ENCODE measurements at regions not wholly inside any gene's neighbourhood (a gene's known extent, or its start where the extent isn't known, plus 50 kb on each side); places are given as distances from the start of the nearest gene placed in this dataset.
"Not testable (repeated sequence)": the region's sequence is repeated elsewhere in the genome, so short reads cannot be mapped to it uniquely, and the experiment has no call there.

GRCh38 chrX:3181846-3182245, 140.6 kb downstream of the ARSF start:
- Mint-ChIP-seq H3K4me1 (no peaks in the 10 kb centered on the region), H3K27me3 (peaks cover 4% of the 10 kb centered on the region), H3K9me3 (peaks cover 0 to 4% (median 0%) of the 10 kb centered on the region in 7 donors), H3K36me3 (no peaks in the 10 kb centered on the region), H3K4me3 (no peak overlapping the region), H3K27ac (no peak overlapping the region)
- Histone ChIP-seq H3K4me1 (ENCODE audit: control insufficient read depth, insufficient read depth, low read length, poor library complexity, severe bottlenecking) (no peaks in the 10 kb centered on the region), H3K36me3 (ENCODE audit: control insufficient read depth, insufficient read depth, low read length) (no peaks in the 10 kb centered on the region), H3K4me3 (ENCODE audit: low read depth, low read length) (no peak overlapping the region), H3K27me3 (ENCODE audit: control insufficient read depth, insufficient read depth, low read length) (no peaks in the 10 kb centered on the region), H3K27ac (ENCODE audit: insufficient read depth, low read length, poor library complexity, severe bottlenecking) (no peak overlapping the region), H3K9me3 (ENCODE audit: control insufficient read depth in 2 of 2, low read length in 2 of 2) (no peaks in the 10 kb centered on the region)
- ATAC-seq (ENCODE audit: low read depth in 2 of 2) (no peak), DNase-seq (no peak)

- DNase-seq (no peak), ATAC-seq (ENCODE audit: low read depth in 2 of 2) (no peak)
- H3K27ac Mint-ChIP-seq = no peak overlapping the region
- H3K27me3 Mint-ChIP-seq = peaks cover 4% of the 10 kb centered on the region
- Histone ChIP-seq H3K4me3 (ENCODE audit: low read depth, low read length) (no peak overlapping the region), H3K36me3 (ENCODE audit: control insufficient read depth, insufficient read depth, low read length) (no peaks in the 10 kb centered on the region), H3K27me3 (ENCODE audit: control insufficient read depth, insufficient read depth, low read length) (no peaks in the 10 kb centered on the region), H3K9me3 (ENCODE audit: control insufficient read depth in 2 of 2, low read length in 2 of 2) (no peaks in the 10 kb centered on the region), H3K4me1 (ENCODE audit: control insufficient read depth, insufficient read depth, low read length, poor library complexity, severe bottlenecking) (no peaks in the 10 kb centered on the region), H3K27ac (ENCODE audit: insufficient read depth, low read length, poor library complexity, severe bottlenecking) (no peak overlapping the region)
- no peak overlapping the region for H3K4me3 Mint-ChIP-seq
- H3K9me3 Mint-ChIP-seq = peaks cover 0 to 7% (median 0%) of the 10 kb centered on the region in 7 donors
- no peaks in the 10 kb centered on the region for H3K4me1 Mint-ChIP-seq
- H3K36me3 Mint-ChIP-seq = no peaks in the 10 kb centered on the region
Observed at GRCh38 chrX:3178329-3178728, 137.1 kb downstream of the ARSF start.

GRCh38 chrX:3177851-3178250, 136.6 kb downstream of the ARSF start:
- no peak for ATAC-seq (ENCODE audit: low read depth in 2 of 2)
- H3K27me3 ChIP-seq (ENCODE audit: control insufficient read depth, insufficient read depth, low read length) = no peaks in the 10 kb centered on the region
- H3K36me3 Mint-ChIP-seq = no peaks in the 10 kb centered on the region
- H3K4me1 ChIP-seq (ENCODE audit: control insufficient read depth, insufficient read depth, low read length, poor library complexity, severe bottlenecking) = no peaks in the 10 kb centered on the region
- no peaks in the 10 kb centered on the region for H3K36me3 ChIP-seq (ENCODE audit: control insufficient read depth, insufficient read depth, low read length)
- peaks cover 0 to 7% (median 0%) of the 10 kb centered on the region in 7 donors for H3K9me3 Mint-ChIP-seq
- H3K27ac Mint-ChIP-seq = no peak overlapping the region
- no peak for DNase-seq
- no peaks in the 10 kb centered on the region for H3K4me1 Mint-ChIP-seq
- H3K4me3 Mint-ChIP-seq = no peak overlapping the region
- H3K27ac ChIP-seq (ENCODE audit: insufficient read depth, low read length, poor library complexity, severe bottlenecking) = no peak overlapping the region
- H3K9me3 ChIP-seq (ENCODE audit: control insufficient read depth in 2 of 2, low read length in 2 of 2) = no peaks in the 10 kb centered on the region
- H3K27me3 Mint-ChIP-seq = peaks cover 3% of the 10 kb centered on the region
- no peak overlapping the region for H3K4me3 ChIP-seq (ENCODE audit: low read depth, low read length)

- Histone ChIP-seq H3K27me3 (ENCODE audit: control insufficient read depth, insufficient read depth, low read length) (no peaks in the 10 kb centered on the region), H3K27ac (ENCODE audit: insufficient read depth, low read length, poor library complexity, severe bottlenecking) (no peak overlapping the region), H3K4me3 (ENCODE audit: low read depth, low read length) (no peak overlapping the region), H3K36me3 (ENCODE audit: control insufficient read depth, insufficient read depth, low read length) (no peaks in the 10 kb centered on the region), H3K4me1 (ENCODE audit: control insufficient read depth, insufficient read depth, low read length, poor library complexity, severe bottlenecking) (no peaks in the 10 kb centered on the region), H3K9me3 (ENCODE audit: control insufficient read depth in 2 of 2, low read length in 2 of 2) (no peaks in the 10 kb centered on the region)
- H3K4me3 Mint-ChIP-seq = no peak overlapping the region
- no peak overlapping the region for H3K27ac Mint-ChIP-seq
- no peaks in the 10 kb centered on the region for H3K4me1 Mint-ChIP-seq
- no peak for DNase-seq
- ATAC-seq (ENCODE audit: low read depth in 2 of 2) = no peak
- no peaks in the 10 kb centered on the region for H3K36me3 Mint-ChIP-seq
- peaks cover 0 to 7% (median 0%) of the 10 kb centered on the region in 7 donors for H3K9me3 Mint-ChIP-seq
- no peaks in the 10 kb centered on the region for H3K27me3 Mint-ChIP-seq
Observed at GRCh38 chrX:3176439-3176820, 135.2 kb downstream of the ARSF start.

- H3K9me3 ChIP-seq (ENCODE audit: control insufficient read depth in 2 of 2, low read length in 2 of 2) = no peaks in the 10 kb centered on the region
- no peaks in the 10 kb centered on the region for H3K27me3 ChIP-seq (ENCODE audit: control insufficient read depth, insufficient read depth, low read length)
- no peak overlapping the region for H3K4me3 ChIP-seq (ENCODE audit: low read depth, low read length)
- Mint-ChIP-seq H3K27me3 (no peaks in the 10 kb centered on the region), H3K4me3 (no peak overlapping the region), H3K9me3 (peaks cover 0 to 7% (median 0%) of the 10 kb centered on the region in 7 donors), H3K36me3 (no peaks in the 10 kb centered on the region), H3K4me1 (no peaks in the 10 kb centered on the region), H3K27ac (no peak overlapping the region)
- no peaks in the 10 kb centered on the region for H3K4me1 ChIP-seq (ENCODE audit: control insufficient read depth, insufficient read depth, low read length, poor library complexity, severe bottlenecking)
- DNase-seq (no peak), ATAC-seq (ENCODE audit: low read depth in 2 of 2) (no peak)
- H3K36me3 ChIP-seq (ENCODE audit: control insufficient read depth, insufficient read depth, low read length) = no peaks in the 10 kb centered on the region
- no peak overlapping the region for H3K27ac ChIP-seq (ENCODE audit: insufficient read depth, low read length, poor library complexity, severe bottlenecking)
Observed at GRCh38 chrX:3175659-3176438, 134.6 kb downstream of the ARSF start.

GRCh38 chrX:3172156-3172555, 130.9 kb downstream of the ARSF start:
- not testable (repeated sequence) for H3K36me3 Mint-ChIP-seq; H3K4me1 ChIP-seq (ENCODE audit: control insufficient read depth, insufficient read depth, low read length, poor library complexity, severe bottlenecking); H3K27me3 Mint-ChIP-seq; H3K36me3 ChIP-seq (ENCODE audit: control insufficient read depth, insufficient read depth, low read length); H3K27ac Mint-ChIP-seq; H3K4me1 Mint-ChIP-seq; H3K4me3 ChIP-seq (ENCODE audit: low read depth, low read length); DNase-seq; H3K9me3 Mint-ChIP-seq; H3K9me3 ChIP-seq (ENCODE audit: control insufficient read depth in 2 of 2, low read length in 2 of 2); H3K4me3 Mint-ChIP-seq; H3K27ac ChIP-seq (ENCODE audit: insufficient read depth, low read length, poor library complexity, severe bottlenecking); ATAC-seq (ENCODE audit: low read depth in 2 of 2); H3K27me3 ChIP-seq (ENCODE audit: control insufficient read depth, insufficient read depth, low read length)

GRCh38 chrX:3169421-3169820, 128.2 kb downstream of the ARSF start:
- no peak for ATAC-seq (ENCODE audit: low read depth in 2 of 2)
- H3K36me3 ChIP-seq (ENCODE audit: control insufficient read depth, insufficient read depth, low read length) = no peaks in the 10 kb centered on the region
- H3K27ac ChIP-seq (ENCODE audit: insufficient read depth, low read length, poor library complexity, severe bottlenecking) = no peak overlapping the region
- no peak overlapping the region for H3K4me3 ChIP-seq (ENCODE audit: low read depth, low read length)
- no peaks in the 10 kb centered on the region for H3K4me1 Mint-ChIP-seq
- no peaks in the 10 kb centered on the region for H3K9me3 ChIP-seq (ENCODE audit: control insufficient read depth in 2 of 2, low read length in 2 of 2)
- no peak for DNase-seq
- no peaks in the 10 kb centered on the region for H3K27me3 ChIP-seq (ENCODE audit: control insufficient read depth, insufficient read depth, low read length)
- H3K4me3 Mint-ChIP-seq = no peak overlapping the region
- H3K36me3 Mint-ChIP-seq = no peaks in the 10 kb centered on the region
- H3K27me3 Mint-ChIP-seq = no peaks in the 10 kb centered on the region
- no peak overlapping the region for H3K27ac Mint-ChIP-seq
- H3K9me3 Mint-ChIP-seq = peaks cover 0 to 3% (median 1%) of the 10 kb centered on the region in 7 donors
- no peaks in the 10 kb centered on the region for H3K4me1 ChIP-seq (ENCODE audit: control insufficient read depth, insufficient read depth, low read length, poor library complexity, severe bottlenecking)

GRCh38 chrX:3167771-3168170, 126.5 kb downstream of the ARSF start:
- Mint-ChIP-seq H3K4me1 (no peaks in the 10 kb centered on the region), H3K27me3 (no peaks in the 10 kb centered on the region), H3K9me3 (peaks cover 0 to 4% (median 0%) of the 10 kb centered on the region in 7 donors), H3K36me3 (no peaks in the 10 kb centered on the region), H3K27ac (peak overlapping the region in 1 of 3 donors; percentile 56), H3K4me3 (no peak overlapping the region)
- Histone ChIP-seq H3K4me3 (ENCODE audit: low read depth, low read length) (no peak overlapping the region), H3K27ac (ENCODE audit: insufficient read depth, low read length, poor library complexity, severe bottlenecking) (no peak overlapping the region), H3K36me3 (ENCODE audit: control insufficient read depth, insufficient read depth, low read length) (no peaks in the 10 kb centered on the region), H3K4me1 (ENCODE audit: control insufficient read depth, insufficient read depth, low read length, poor library complexity, severe bottlenecking) (no peaks in the 10 kb centered on the region), H3K27me3 (ENCODE audit: control insufficient read depth, insufficient read depth, low read length) (no peaks in the 10 kb centered on the region), H3K9me3 (ENCODE audit: control insufficient read depth in 2 of 2, low read length in 2 of 2) (no peaks in the 10 kb centered on the region)
- ATAC-seq (ENCODE audit: low read depth in 2 of 2) (no peak), DNase-seq (no peak)
